HepG2 (cell line): ENCODE measurements at regions not wholly inside any gene's neighbourhood (a gene's known extent, or its start where the extent isn't known, plus 50 kb on each side); places are given as distances from the start of the nearest gene placed in this dataset.

ENCODE experiments used
- ATAC-seq: fragments of 200-7000 bp; cut with Tn5 transposase; 3 replicates; pipeline ENCODE4 v1.9.1; 2020; ENCODE audit warnings: mild to moderate bottlenecking, moderate library complexity
- BruUV-seq: library from RNA; stranded (reverse); fragments of 400-500 nt; replicated peaks from 2 replicates; lab custom pipeline; 2021; lab: Mats Ljungman, UMichigan
- CTCF ChIA-PET: fragments of 300-600 bp; formaldehyde crosslinking; extraction: SDS; loops from one replicate; lab custom pipeline; 2021; ENCODE audit warnings: low total read pairs, inconsistent platforms, low intra/inter-chr PET ratio; lab: Yijun Ruan, JAX
- POLR2A ChIA-PET: fragments of 350-600 bp; sonication (Branson Sonifier 250); formaldehyde crosslinking; loops from one replicate; lab custom pipeline; 2020; ENCODE audit warnings: antibody characterized with exemption, inconsistent platforms; lab: Yijun Ruan, JAX
- DNase-seq: peaks from one replicate; pipeline ENCODE4 v3.0.0-alpha.2; 2015; ENCODE audit warnings: low spot score
- FAIRE-seq: peaks from 3 replicates; lab custom pipeline; 2011; peaks lifted over from hg19 to GRCh38; lab: Jason Lieb, UNC
- H2AFZ ChIP-seq: one replicate; pipeline ENCODE4 v1.6.1; 2011; ENCODE audit warnings: low read length, inconsistent platforms
- H3K27ac ChIP-seq: fragments of 300-600 bp; 3 replicates; pipeline ENCODE4 v1.8.0; 2011; ENCODE audit warnings: mixed run types, mild to moderate bottlenecking, mixed read lengths, low read length, inconsistent platforms; ENCODE audit not compliant: insufficient read depth; ENCODE audit errors: extremely low read length
- H3K27me3 ChIP-seq, 2 experiments: fragments of 200-600 bp in 1 of 2; 2 replicates in 1 of 2; 3 replicates in 1 of 2; pipeline versions ENCODE4 v1.6.0 to v1.8.0; 2011; ENCODE audit warnings: low read length in 2 of 2, mild to moderate bottlenecking in 2 of 2, moderate library complexity in 2 of 2, inconsistent platforms in 1 of 2; ENCODE audit not compliant: insufficient read depth in 2 of 2, control insufficient read depth in 1 of 2
- H3K36me3 ChIP-seq, 2 experiments: fragments of 200-600 bp in 1 of 2; replicated peaks in 1 of 2; 2 replicates in 1 of 2; 3 replicates in 1 of 2; pipeline versions ENCODE4 v1.5.1 to v1.8.0; 2011; ENCODE audit warnings: low read length in 2 of 2, inconsistent platforms in 1 of 2; ENCODE audit not compliant: insufficient read depth in 2 of 2, control insufficient read depth in 1 of 2
- H3K4me1 ChIP-seq: 2 replicates; pipeline ENCODE4 v1.5.1; 2012; ENCODE audit warnings: low read length, inconsistent platforms; ENCODE audit not compliant: insufficient read depth
- H3K4me2 ChIP-seq: 2 replicates; pipeline ENCODE4 v1.6.0; 2011; ENCODE audit warnings: low read depth, low read length, inconsistent platforms
- H3K4me3 ChIP-seq, 3 experiments: fragments of 200-600 bp in 1 of 3; sonication (generic), shearing (Covaris generic) in 1 of 3; replicated peaks in 1 of 3; 2 replicates each; pipeline ENCODE4 v1.5.1; 2011 to 2016; ENCODE audit warnings: low read length in 3 of 3, inconsistent platforms in 2 of 3, low read depth in 2 of 3, mild to moderate bottlenecking in 2 of 3, control low read depth in 1 of 3, mixed read lengths in 1 of 3; ENCODE audit not compliant: insufficient read depth in 1 of 3
- H3K79me2 ChIP-seq: one replicate; pipeline ENCODE4 v1.6.1; 2011; ENCODE audit warnings: low read length, inconsistent platforms; ENCODE audit not compliant: insufficient read depth
- H3K9ac ChIP-seq: 2 replicates; pipeline ENCODE4 v1.6.0; 2011; ENCODE audit warnings: mild to moderate bottlenecking, low read depth, low read length, inconsistent platforms; ENCODE audit not compliant: insufficient read depth
- H3K9me3 ChIP-seq: 2 replicates; pipeline ENCODE4 v1.5.1; 2012; ENCODE audit warnings: mild to moderate bottlenecking, low read length
- H4K20me1 ChIP-seq: 2 replicates; pipeline ENCODE4 v1.6.0; 2011; ENCODE audit warnings: inconsistent platforms, mild to moderate bottlenecking, low read length, moderate library complexity; ENCODE audit not compliant: insufficient read depth
- BCLAF1 ChIP-seq: fragments of 450-650 bp; IDR thresholded peaks from 2 replicates; pipeline ENCODE4 v1.6.1; 2017; ENCODE audit warnings: mild to moderate bottlenecking
- CENPBD1 ChIP-seq: sonication (generic); formaldehyde crosslinking; IDR thresholded peaks from 2 replicates; pipeline ENCODE4 v1.8.0; 2022; ENCODE audit warnings: missing genetic modification reagents, low read depth, mild to moderate bottlenecking, borderline replicate concordance
- DMAP1 ChIP-seq: IDR thresholded peaks from 2 replicates; pipeline ENCODE4 v1.6.1; 2016
- HCFC1 ChIP-seq: fragments of 150-350 bp; IDR thresholded peaks from 2 replicates; pipeline ENCODE4 v1.6.1; 2014; ENCODE audit warnings: low read depth, low read length
- HHEX ChIP-seq: IDR thresholded peaks from 2 replicates; pipeline ENCODE4 v1.6.1; 2016; ENCODE audit warnings: control low read depth
- KAT2B ChIP-seq: fragments of 150-350 bp; IDR thresholded peaks from 2 replicates; pipeline ENCODE4 v1.6.1; 2014; ENCODE audit warnings: low read depth, low read length, borderline replicate concordance
- MAFF ChIP-seq: IDR thresholded peaks from 2 replicates; pipeline ENCODE4 v1.6.1; 2011; ENCODE audit warnings: low read depth, low read length, improper control_type of control experiment
- MEIS2 ChIP-seq: sonication (generic); formaldehyde crosslinking; IDR thresholded peaks from 2 replicates; pipeline ENCODE4 v1.9.0; 2021; ENCODE audit warnings: mild to moderate bottlenecking, missing genetic modification reagents
- NFATC3 ChIP-seq: sonication (generic); formaldehyde crosslinking; IDR thresholded peaks from 2 replicates; pipeline ENCODE4 v1.5.1; 2020; ENCODE audit warnings: mild to moderate bottlenecking, missing genetic modification reagents
- XRCC5 ChIP-seq: fragments of 200-400 bp; formaldehyde crosslinking; optimal IDR thresholded peaks from 2 replicates; pipeline ENCODE3; 2017; ENCODE audit warnings: mild to moderate bottlenecking, low read length
- ZBTB4 ChIP-seq: sonication (generic); formaldehyde crosslinking; IDR thresholded peaks from 2 replicates; pipeline ENCODE4 v1.4.0; 2020; ENCODE audit warnings: missing genetic modification reagents, mild to moderate bottlenecking, borderline replicate concordance
- ZNF12 ChIP-seq: sonication (generic); formaldehyde crosslinking; IDR thresholded peaks from 2 replicates; pipeline ENCODE4 v1.5.0; 2020; ENCODE audit warnings: missing genetic modification reagents
- ZNF260 ChIP-seq: sonication (generic); formaldehyde crosslinking; IDR thresholded peaks from 2 replicates; pipeline ENCODE4 v1.4.0; 2020; ENCODE audit warnings: missing genetic modification reagents, low read depth, mild to moderate bottlenecking, borderline replicate concordance
- ZNF281 ChIP-seq: sonication (generic); formaldehyde crosslinking; IDR thresholded peaks from 2 replicates; pipeline ENCODE4 v1.4.0; 2020; ENCODE audit warnings: missing genetic modification reagents, borderline replicate concordance
- ZNF7 ChIP-seq: IDR thresholded peaks from 2 replicates; pipeline ENCODE4 v1.6.1; 2016; ENCODE audit warnings: missing biosample characterization, missing genetic modification reagents
- WGBS: methylation state at CpG from one replicate; pipeline ENCODE4 v1.1.6; 2017; ENCODE audit warnings: low lambda C conversion rate; 5-methylcytosine and 5-hydroxymethylcytosine counted together
- in situ Hi-C: cut with HindIII; loops from 2 replicates; pipeline ENCODE4 v1.10.0; 2017; ENCODE audit warnings: low pct_unique_long_range_greater_than_20kb; ENCODE audit not compliant: extremely low pct_ligation_motif_present
- intact Hi-C: fragments of 100-400 bp; cut with micrococcal nuclease; formaldehyde crosslinking; loops from one replicate; pipeline ENCODE4 v1.10.0; 2022; ENCODE audit not compliant: unreplicated experiment

- Histone ChIP-seq H3K9me3 (no peaks in the 10 kb centered on the region), H4K20me1 (no peaks in the 10 kb centered on the region), H3K27me3 (no peaks in the 10 kb centered on the region), H3K27ac (no peak overlapping the region), H3K79me2 (no peaks in the 10 kb centered on the region), H3K4me3 (no peak overlapping the region), H3K4me1 (peaks cover 9% of the 10 kb centered on the region; the same call in 1 of the 2 replicates), H3K36me3 (no peaks in the 10 kb centered on the region), H3K4me2 (no peak overlapping the region), H2AFZ (peak overlapping the region; percentile 78), H3K9ac (no peak overlapping the region)
- BruUV-seq: no TSS peak
- CTCF ChIA-PET: no interaction called here
- DNase-seq (no peak), FAIRE-seq (no peak), ATAC-seq (no peak)
- in situ Hi-C loops: no loop called here
- WGBS: 75% methylated on average over 3 of the region's 3 CpGs
- intact Hi-C loops: no loop called here
- POLR2A ChIA-PET: no interaction called here
- TF ChIP-seq BCLAF1 (no peak), MEIS2 (CRISPR knock-in tag) (no peak), HCFC1 (no peak), MAFF (no peak), KAT2B (no peak), HHEX (no peak), XRCC5 (no peak), ZNF12 (CRISPR knock-in tag) (peak; percentile 38; the same call in 1 of the 2 replicates), ZNF281 (CRISPR knock-in tag) (no peak), DMAP1 (no peak), NFATC3 (no peak), CENPBD1 (CRISPR knock-in tag) (no peak), ZBTB4 (no peak), ZNF7 (CRISPR knock-in tag) (0 out of 2 replicates have a peak, but pooled peaks have one; percentile 24), ZNF260 (CRISPR knock-in tag) (no peak)
Observed at GRCh38 chr10:59090817-59091622, 85.4 kb upstream of the PHYHIPL start.
